ENCODE measurements at regions not wholly inside any gene's neighbourhood (a gene's known extent, or its start where the extent isn't known, plus 50 kb on each side); places are given as distances from the start of the nearest gene placed in this dataset.
A peak's percentile ranks its signal among the peaks of the same experiment; 100 is the strongest.

DNA sequence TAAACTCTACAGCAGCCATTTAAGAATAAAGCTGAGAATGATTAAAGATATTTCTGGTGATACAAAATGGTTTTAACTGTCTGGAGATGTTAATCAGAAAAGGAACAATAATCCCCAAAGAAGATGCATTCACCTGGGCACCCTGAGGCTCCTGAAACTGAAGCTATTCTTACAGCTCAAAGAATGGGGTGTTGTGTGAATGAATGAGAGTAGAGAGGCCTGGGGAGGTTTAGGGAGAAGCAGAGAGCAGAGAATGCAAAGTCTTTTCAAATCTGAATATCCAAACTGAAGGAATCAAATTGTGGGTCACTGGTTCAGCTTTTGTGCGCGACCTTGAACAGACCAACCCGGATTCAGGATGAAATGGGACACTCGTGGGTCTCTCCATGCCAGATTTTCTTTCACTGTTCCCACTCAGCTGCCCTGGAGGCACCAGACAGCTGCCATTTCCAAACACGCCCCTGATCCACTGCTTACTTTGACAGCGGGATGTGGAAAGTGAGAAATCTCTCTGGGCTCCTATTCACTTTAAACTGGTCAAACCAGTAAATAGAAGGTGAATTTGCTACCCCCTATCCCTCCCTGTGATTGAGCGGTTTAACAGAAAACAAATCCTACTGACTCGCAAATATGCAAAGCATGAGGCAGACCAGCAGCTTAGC is 485.5 kb upstream of the THBS1 start:
- no peak for DNase-seq

- no peak for DNase-seq
These were observed 484.2 kb upstream of the THBS1 start for GRCh38 chr15:39096608-39097205.

DNA sequence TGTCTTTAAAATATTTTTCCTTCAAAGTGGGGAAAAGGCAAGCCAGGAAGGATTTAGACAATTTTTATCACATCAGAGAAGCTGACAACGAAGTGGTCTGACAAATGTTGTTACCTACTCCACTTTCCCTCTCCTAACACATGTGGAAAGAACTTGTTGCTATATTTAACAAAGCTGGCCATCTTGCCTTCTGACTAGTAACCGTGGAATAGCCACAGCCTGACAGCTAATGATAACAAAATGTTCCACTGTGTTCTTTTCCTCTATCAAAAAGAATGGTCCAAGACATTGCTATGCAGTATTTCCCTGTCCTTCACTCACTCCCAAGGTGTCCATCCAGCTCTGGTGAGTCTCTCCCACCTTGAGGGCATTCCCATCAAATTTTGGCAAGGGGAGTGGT is 481.4 kb upstream of the THBS1 start:
- no peak for DNase-seq

DNA sequence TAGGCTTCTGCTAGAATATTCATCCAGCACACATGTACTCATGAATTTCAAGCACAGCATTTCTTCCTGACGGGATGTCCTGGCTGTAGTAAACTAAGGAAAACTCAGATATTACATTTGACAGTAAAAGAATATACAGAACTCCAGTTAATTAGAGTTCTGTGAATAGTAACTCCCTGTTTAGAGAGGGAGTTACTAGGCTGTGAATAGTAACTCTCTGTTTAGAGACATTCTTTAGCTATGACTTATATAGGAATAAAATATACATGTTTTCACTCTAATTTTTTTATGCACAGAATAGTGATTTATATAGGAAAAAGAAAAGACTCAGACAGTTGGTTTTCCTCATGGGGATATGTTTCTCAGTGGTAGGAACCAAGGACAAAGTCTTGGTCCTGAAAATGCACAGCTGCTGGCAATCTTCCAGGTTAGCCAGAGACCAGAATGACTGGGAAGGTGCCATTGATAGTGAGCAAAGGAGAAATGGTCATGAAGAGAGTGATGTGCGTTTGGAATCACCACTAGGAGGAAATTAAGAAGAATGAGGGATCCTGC is 480.7 kb upstream of the THBS1 start:
- no peak for DNase-seq

GRCh38 chr15:39102431-39102830 is 478.4 kb upstream of the THBS1 start:
- DNase-seq: no peak

DNA sequence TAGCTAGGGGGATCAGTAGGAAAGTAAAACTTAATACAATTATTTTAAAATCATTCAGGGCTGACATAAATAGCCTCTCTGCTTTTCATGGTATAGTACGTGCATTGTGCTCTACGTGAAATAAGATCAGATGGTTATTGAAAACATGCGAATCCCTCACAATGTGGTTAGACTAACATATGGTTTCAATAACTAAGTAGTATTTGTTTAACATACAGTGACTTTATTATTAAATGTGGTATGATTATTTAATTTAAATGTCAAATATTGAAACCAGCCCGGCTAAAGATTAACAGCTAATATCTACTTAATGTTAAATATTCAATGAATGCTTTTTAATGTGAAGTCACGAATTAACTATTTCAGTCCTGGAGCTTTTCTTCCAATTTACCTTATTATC is 473.9 kb upstream of the THBS1 start:
- DNase-seq: no peak

DNA sequence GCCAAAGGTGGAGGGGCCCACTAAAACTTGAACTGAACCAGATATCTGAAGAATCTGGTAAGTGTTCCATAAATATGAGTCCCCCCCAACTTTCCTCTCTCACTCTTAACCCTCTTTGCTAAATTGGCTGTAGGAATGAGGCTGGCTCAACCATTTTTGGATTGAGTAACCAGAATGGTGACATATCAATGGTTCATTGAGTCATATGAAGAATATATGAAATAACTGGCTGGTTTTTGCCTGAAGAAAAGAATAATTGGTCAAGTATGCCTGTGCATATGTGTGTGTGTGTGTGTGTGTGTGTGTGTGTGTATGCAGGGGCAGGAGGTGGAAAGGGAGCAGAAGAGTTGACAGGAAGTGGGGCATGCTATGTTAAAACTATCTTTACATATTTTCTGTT is 472.9 kb upstream of the THBS1 start:
- DNase-seq: no peak

GRCh38 chr15:39110336-39110735 is 470.5 kb upstream of the THBS1 start:
- no peak for DNase-seq

DNA sequence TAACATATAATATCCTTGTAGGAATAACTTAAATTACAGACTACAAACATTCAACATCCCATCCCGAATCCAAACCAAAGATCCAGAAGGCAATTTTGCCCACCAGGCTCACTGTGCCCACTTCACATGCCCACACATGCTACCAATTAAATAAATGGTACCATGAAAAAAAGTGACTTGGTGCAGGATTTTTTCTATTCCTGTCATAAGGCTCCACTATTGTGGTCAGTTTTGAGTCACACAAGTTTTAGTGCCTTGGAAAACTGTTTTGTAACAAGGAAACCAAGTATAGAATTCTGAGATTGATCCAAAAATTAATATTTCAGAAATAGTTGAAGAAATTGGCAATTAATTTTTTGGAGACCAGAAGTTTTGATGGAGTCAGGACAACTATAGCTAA is 470.1 kb upstream of the THBS1 start:
- no peak for DNase-seq

DNA sequence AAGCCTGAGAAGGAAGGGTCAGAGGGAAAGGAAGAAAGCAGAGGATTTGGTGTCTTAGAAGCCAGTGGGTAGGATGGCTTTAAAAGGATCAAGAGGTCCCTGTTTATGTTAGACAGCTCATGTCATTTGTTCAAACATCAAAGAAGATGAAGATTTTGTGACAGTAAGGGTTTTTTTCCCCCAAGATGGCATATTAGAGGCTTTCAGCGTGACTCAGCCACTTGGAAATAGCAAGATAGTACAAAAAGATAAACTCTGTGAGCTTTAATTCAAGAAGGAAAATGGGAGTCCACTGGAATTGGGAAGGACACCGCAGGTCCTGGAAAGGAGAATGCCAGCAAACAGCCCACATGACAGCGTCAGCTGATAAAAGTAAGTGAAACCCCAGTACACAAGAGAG is 467.1 kb upstream of the THBS1 start:
- no peak for DNase-seq

- no peak for DNase-seq
These were observed 466.0 kb upstream of the THBS1 start for GRCh38 chr15:39114690-39115378.

DNA sequence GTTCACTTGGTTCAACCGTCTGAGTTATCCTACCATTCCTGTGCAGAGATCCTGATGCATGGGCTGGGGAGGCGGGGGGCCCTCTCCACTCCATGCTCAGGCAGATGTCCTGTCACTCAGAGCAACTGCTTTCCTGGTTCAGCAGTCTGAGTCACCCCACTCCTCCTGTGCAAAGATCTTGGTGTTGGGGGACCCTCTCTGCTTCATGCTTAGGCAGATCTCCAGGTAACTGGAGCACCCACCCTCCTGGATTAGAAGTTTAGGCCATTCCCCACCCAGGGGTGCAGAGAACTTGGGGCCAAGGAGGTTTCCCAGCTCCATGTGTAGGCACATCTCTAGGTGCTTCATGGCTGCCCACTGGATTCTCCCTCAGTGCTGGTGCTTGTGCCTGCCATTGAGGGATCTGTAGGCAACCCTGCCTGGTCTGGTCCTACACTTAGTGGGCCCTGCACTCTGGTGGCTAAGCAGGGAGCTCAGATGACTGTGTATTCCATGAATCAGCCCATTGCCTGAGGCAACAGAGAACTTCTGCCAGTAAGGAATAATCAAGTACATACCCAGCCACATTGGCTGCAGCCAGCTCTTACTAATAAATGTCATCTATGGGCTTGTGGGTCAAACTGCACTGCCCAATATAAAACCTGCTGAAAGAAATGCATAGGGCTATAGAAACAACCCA is 465.4 kb upstream of the THBS1 start:
- DNase-seq: no peak

DNA sequence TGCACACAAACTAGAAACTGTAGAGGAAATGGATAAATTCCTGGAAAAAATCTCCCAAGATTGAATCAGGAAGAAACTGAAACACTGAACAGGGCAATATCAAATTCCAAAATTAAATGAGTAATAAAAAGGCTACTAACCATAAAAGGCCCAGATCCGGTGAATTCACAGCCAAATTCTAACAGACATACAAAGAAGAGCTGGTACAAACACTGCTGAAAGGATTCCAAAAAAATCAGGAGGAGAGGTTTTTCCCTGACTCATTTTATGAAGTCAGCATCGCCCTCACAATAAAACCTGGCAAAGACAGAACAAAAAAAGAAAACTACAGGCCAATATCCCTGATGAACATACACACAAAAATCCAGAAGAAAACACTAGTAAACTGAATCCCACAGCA is 462.4 kb upstream of the THBS1 start:
- DNase-seq: no peak

DNA sequence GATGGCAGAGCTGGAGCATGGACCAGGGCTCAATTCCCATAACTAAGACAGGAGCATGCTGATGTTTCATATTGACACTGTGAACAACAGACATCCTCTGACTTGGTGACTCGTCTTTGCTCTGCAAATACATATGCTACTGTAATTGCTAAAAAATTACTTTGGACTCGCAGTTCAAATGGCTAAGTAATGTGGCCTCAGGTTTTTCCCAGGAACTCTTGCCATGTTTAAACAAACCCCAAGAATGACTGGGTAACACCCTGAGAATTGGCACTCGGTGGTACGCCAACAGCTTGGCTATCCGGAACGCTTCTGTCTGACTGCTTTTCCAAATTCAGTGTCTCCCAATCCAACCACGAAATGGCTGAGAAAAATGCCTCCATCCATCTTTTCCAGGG is 456.7 kb upstream of the THBS1 start:
- no peak for DNase-seq

DNA sequence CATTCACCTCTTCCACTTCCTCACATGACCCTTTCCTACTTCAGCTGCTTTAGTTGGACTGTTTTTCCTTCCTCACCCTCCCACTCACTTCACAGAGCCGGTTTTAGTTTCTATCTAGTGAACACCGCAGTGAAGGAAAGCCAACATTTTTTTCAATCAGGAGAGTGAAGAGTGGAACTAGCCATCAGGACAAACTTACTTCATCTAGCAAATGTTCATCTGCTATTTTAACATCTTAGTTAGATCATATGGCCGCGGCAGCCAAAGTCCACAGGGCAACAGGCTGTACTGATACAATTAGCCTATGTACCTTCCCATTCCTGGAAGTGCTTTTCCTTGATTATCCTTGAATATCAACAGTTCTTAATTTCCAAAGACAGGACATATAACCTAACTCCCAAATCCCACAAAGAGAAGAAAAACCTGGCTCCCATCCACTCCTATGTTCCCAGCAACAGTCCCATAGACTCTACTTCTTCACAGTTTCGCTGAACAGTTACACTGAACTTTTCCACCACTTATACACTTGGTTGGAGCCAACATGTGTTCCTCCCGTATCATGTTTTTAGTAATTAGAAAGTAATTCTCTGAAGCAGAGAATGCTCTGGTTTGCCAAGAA is 456.2 kb upstream of the THBS1 start:
- DNase-seq: no peak

- no peak for DNase-seq
These were observed 455.7 kb upstream of the THBS1 start for GRCh38 chr15:39125226-39125625.

DNA sequence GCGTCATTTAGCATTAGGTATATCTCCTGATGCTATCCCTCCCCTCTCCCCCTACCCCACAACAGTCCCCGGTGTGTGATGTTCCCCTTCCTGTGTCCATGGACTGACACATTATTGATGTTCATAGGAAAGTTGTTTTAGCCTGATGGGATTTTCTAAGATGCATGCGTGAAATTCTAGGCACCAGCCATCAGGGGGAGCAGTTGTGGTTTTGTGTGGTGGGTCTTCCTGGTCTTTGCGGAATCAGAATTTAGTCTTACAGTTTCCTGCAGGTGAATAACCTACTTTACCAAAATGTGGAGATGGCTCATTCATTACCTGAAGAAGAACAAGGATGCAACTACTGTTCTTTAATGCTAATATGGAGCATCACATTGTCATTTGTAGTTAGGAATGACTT is 455.0 kb upstream of the THBS1 start:
- DNase-seq: peak; percentile 2

DNA sequence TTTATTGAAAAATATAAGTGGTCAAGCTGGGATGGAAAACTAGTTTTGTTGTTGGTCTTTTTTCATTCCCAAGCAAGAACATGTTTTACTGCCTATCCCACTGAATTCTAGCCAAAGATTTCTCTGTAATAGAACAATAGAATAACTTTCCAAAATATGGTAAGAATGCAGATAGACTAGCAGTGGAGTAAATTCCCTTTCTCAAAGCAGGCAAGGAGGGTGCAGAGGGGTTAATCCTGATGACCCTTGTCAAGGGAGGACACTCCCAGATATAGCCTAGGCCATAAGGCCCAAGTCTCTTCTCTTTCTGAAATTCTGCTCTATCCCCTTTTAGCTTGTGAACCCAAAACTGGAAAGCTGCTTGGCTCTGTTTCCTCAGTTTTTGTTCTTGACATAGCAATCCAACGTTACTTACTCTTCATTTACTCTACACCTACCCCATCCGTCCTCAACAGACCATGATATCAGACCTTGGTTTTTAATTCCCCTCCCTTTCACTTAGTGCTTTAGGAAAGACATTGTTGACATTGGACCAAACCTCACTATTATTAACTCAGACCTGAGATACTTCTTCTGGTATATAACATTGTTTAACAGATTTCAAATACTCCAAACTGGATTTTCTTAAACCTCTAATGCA is 453.6 kb upstream of the THBS1 start:
- DNase-seq: no peak

DNA sequence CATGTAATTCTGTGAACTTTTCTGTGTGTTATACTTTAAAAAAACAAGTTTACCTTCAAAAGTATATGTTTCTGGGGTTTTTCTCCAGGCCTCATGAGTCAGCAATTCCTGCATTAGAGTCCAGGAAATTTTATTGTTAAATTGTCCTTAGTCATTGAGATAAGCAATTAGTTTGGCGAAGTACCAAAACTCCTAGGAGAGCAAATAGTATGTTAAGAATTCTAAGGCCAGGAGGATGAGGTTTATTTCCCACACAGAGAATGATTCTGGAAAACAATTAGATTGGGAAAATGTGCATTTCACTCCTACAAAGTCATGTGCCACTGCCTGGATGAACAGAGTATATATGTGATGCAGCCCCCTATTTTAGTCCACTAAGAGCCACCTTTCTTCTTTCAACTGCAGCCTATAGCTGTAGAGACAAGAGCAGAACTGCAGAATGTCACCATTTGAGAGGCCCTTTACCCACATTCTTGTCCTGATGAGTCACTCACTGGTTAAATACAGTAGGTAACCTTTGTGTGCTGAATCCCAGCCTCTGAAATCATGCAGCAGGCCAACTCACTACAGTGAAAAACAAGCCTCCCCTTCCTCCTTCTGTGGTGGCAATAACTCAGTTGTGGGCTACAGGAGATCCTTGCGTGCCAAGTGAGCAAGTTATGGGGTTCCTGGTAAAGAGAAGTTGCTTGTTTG is 452.8 kb upstream of the THBS1 start:
- no peak for DNase-seq

GRCh38 chr15:39128746-39129145 is 452.1 kb upstream of the THBS1 start:
- DNase-seq: no peak

DNA sequence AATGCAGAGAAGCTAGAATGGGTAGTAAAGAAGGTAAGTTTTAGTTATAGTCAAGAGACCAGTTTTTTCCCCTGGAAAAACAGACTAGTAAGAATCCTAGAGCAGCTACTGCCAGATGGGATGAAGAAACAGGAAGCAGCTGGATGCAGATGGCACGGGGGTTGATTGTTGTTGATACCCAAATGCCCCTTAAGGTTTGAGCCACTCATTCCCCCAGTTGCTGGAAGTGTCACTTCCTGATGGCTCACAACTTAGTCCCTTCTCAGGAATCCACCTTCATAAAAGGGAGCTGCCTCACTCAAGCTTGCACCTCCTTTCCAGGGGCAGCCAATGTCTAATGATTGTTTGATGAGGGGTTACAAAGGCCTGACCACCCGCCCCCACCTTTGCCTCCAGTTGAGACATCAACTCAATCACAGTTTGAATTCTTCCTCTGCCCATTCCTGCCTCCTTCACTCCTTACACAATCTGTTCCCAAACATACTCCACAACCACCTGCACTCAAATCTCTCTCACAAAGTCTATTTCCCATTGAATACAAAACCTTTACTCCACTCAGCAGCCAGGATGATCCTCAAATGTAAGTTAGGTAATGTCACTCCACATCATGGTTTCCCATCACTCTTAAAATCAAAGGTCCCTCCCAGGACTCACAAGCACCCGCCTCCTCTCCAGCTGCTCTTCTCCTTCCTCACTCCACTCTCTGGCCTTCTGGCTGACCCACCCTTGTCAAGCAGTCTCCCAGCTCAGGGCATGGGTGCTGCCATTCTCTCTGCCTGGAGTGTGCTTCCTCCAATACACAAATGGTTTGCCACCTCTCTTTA is 450.1 kb upstream of the THBS1 start:
- DNase-seq: no peak

Data from CD4-positive, alpha-beta T cell treated with Interferon gamma for 1 hour (primary cell).